ENCODE measurements at regions not wholly inside any gene's neighbourhood (a gene's known extent, or its start where the extent isn't known, plus 50 kb on each side); places are given as distances from the start of the nearest gene placed in this dataset.

DNA sequence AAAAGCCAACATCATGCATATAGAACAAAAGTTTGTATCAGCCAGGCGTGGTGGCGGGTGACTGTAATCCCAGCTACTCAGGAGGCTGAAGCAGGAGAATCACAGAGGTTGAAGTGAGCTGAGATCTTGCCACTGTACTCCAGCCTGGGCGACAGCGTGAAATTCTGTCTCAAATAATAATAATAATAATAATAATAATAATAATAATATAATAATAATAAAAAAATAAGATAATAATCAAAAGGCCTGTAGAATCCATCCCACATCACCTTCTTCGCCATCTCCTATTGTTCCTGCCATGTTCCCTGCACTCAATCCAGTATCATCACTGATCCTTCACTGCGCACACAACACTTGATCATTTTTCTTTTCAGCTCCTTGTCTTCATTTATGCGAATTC lies 619.3 kb upstream of the ADARB2 start:
- Histone ChIP-seq H3K27me3 (ENCODE audit: control insufficient read depth in 3 of 3, insufficient read depth in 3 of 3, low read depth in 1 of 3, low read length in 3 of 3) (no peaks in the 10 kb centered on the region), H2BK12ac (ENCODE audit: low read length) (no peak overlapping the region), H3K36me3 (replicated peaks in 1 of 2; ENCODE audit: control insufficient read depth in 2 of 2, insufficient read depth in 2 of 2, low read length in 2 of 2) (no peaks in the 10 kb centered on the region), H2BK120ac (ENCODE audit: low read depth, low read length) (no peak overlapping the region), H3K23ac (ENCODE audit: low read depth, low read length, poor library complexity) (no peak overlapping the region), H2BK15ac (ENCODE audit: low read length) (no peak overlapping the region), H3K9me3 (replicated peaks in 1 of 2; ENCODE audit: control insufficient read depth in 2 of 2, insufficient read depth in 1 of 2, low read depth in 1 of 2, low read length in 2 of 2) (no peaks in the 10 kb centered on the region), H2AK5ac (ENCODE audit: low read depth, low read length) (no peak overlapping the region), H3K9ac (ENCODE audit: low read depth, low read length, poor library complexity) (no peak overlapping the region), H4K8ac (ENCODE audit: low read depth, low read length) (no peak overlapping the region), H3K4ac (ENCODE audit: low read length) (no peak overlapping the region), H3K14ac (ENCODE audit: low read length) (no peak overlapping the region), H3K79me1 (ENCODE audit: low read depth, low read length) (no peaks in the 10 kb centered on the region), H3K4me1 (ENCODE audit: control insufficient read depth in 2 of 2, insufficient read depth in 1 of 2, low read depth in 1 of 2, low read length in 2 of 2) (peaks cover 0 to 2% of the 10 kb centered on the region in 2 donors), H3K18ac (ENCODE audit: low read length) (no peak overlapping the region), H3K4me2 (ENCODE audit: insufficient read depth, low read length, poor library complexity, severe bottlenecking) (no peak overlapping the region), H3K4me3 (ENCODE audit: low read length in 2 of 2) (no peak overlapping the region), H2AFZ (ENCODE audit: low read length) (no peak overlapping the region), H2BK5ac (ENCODE audit: low read length) (no peak overlapping the region), H3K27ac (replicated peaks; ENCODE audit: low read length) (no peak overlapping the region), H4K91ac (ENCODE audit: low read depth, low read length, poor library complexity) (no peak overlapping the region)
- no peak for DNase-seq (ENCODE audit: low spot score)
- no CpG with 5 or more reads among the region's 7 CpGs for WGBS, 2 donors (ENCODE audit: extremely low coverage in 2 of 2, insufficient read length in 2 of 2, insufficient replicate concordance in 1 of 2)

DNA sequence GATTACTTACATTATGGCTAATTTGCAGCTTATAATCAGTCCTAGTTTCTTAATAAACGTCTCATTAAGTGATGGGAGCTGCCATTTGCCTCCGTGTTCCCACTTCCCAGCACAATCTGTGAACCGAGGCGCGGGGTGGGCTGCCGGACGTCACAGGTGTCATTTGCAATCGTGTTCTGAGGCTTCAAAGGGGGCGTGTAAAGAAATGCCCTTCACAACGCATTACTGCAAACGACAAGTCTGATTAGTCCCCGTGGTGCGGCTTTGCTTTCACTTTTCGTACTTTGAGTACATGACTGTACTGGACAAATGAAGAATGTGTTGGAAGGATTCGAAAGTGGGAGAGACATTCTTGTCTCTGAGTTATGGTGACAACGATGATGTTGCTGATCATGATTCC lies 614.2 kb upstream of the ADARB2 start:
- no peak overlapping the region for H2BK5ac ChIP-seq (ENCODE audit: low read length)
- H3K14ac ChIP-seq (ENCODE audit: low read length) = no peak overlapping the region
- H3K9ac ChIP-seq (ENCODE audit: low read depth, low read length, poor library complexity) = no peak overlapping the region
- H3K79me1 ChIP-seq (ENCODE audit: low read depth, low read length) = no peaks in the 10 kb centered on the region
- no peak overlapping the region for H4K8ac ChIP-seq (ENCODE audit: low read depth, low read length)
- no peak overlapping the region for H2BK15ac ChIP-seq (ENCODE audit: low read length)
- H2BK120ac ChIP-seq (ENCODE audit: low read depth, low read length) = no peak overlapping the region
- H3K27ac ChIP-seq (replicated peaks; ENCODE audit: low read length) = no peak overlapping the region
- no peak overlapping the region for H4K91ac ChIP-seq (ENCODE audit: low read depth, low read length, poor library complexity)
- no peak overlapping the region for H2BK12ac ChIP-seq (ENCODE audit: low read length)
- H3K4me1 ChIP-seq (ENCODE audit: control insufficient read depth in 2 of 2, insufficient read depth in 1 of 2, low read depth in 1 of 2, low read length in 2 of 2) = peaks cover 0 to 2% of the 10 kb centered on the region in 2 donors
- no peak overlapping the region for H2AFZ ChIP-seq (ENCODE audit: low read length)
- H3K9me3 ChIP-seq (replicated peaks in 1 of 2; ENCODE audit: control insufficient read depth in 2 of 2, insufficient read depth in 1 of 2, low read depth in 1 of 2, low read length in 2 of 2) = no peaks in the 10 kb centered on the region
- no peak overlapping the region for H3K4me3 ChIP-seq (ENCODE audit: low read length in 2 of 2)
- no peaks in the 10 kb centered on the region for H3K27me3 ChIP-seq (ENCODE audit: control insufficient read depth in 3 of 3, insufficient read depth in 3 of 3, low read depth in 1 of 3, low read length in 3 of 3)
- DNase-seq (ENCODE audit: low spot score) = no peak
- H2AK5ac ChIP-seq (ENCODE audit: low read depth, low read length) = no peak overlapping the region
- WGBS, 2 donors (ENCODE audit: extremely low coverage in 2 of 2, insufficient read length in 2 of 2, insufficient replicate concordance in 1 of 2) = no CpG with 5 or more reads among the region's 16 CpGs
- H3K18ac ChIP-seq (ENCODE audit: low read length) = no peak overlapping the region
- no peaks in the 10 kb centered on the region for H3K36me3 ChIP-seq (replicated peaks in 1 of 2; ENCODE audit: control insufficient read depth in 2 of 2, insufficient read depth in 2 of 2, low read length in 2 of 2)
- H3K4ac ChIP-seq (ENCODE audit: low read length) = no peak overlapping the region
- no peak overlapping the region for H3K4me2 ChIP-seq (ENCODE audit: insufficient read depth, low read length, poor library complexity, severe bottlenecking)
- no peak overlapping the region for H3K23ac ChIP-seq (ENCODE audit: low read depth, low read length, poor library complexity)

DNA sequence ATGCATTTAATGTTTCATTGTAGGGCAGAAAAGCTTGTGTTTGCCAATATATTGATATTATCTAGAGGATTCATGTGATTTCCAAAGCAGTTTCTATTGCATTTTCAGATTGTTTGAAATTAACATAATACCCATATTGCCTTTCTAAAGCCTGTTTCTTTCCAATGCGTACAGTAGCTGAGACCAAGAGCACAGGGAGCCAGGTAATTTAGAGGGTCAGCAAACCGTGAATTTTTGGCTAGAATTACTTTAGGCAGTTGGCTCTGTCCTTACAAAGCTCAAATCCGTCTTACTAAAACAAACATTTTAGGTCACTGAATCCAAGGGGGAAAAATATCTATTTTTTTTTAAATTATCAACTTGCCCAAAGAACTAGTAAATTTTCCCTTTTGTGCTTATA lies 604.9 kb upstream of the ADARB2 start:
- no peak overlapping the region for H3K4me3 ChIP-seq (ENCODE audit: low read length in 2 of 2)
- H2AFZ ChIP-seq (ENCODE audit: low read length) = no peak overlapping the region
- WGBS, 2 donors (ENCODE audit: extremely low coverage in 2 of 2, insufficient read length in 2 of 2, insufficient replicate concordance in 1 of 2) = no CpG with 5 or more reads among the region's 3 CpGs
- no peak overlapping the region for H3K9ac ChIP-seq (ENCODE audit: low read depth, low read length, poor library complexity)
- H3K27ac ChIP-seq (replicated peaks; ENCODE audit: low read length) = no peak overlapping the region
- no peaks in the 10 kb centered on the region for H3K36me3 ChIP-seq (replicated peaks in 1 of 2; ENCODE audit: control insufficient read depth in 2 of 2, insufficient read depth in 2 of 2, low read length in 2 of 2)
- no peaks in the 10 kb centered on the region for H3K79me1 ChIP-seq (ENCODE audit: low read depth, low read length)
- H2BK5ac ChIP-seq (ENCODE audit: low read length) = no peak overlapping the region
- H2BK12ac ChIP-seq (ENCODE audit: low read length) = no peak overlapping the region
- no peaks in the 10 kb centered on the region for H3K9me3 ChIP-seq (replicated peaks in 1 of 2; ENCODE audit: control insufficient read depth in 2 of 2, insufficient read depth in 1 of 2, low read depth in 1 of 2, low read length in 2 of 2)
- no peak overlapping the region for H3K14ac ChIP-seq (ENCODE audit: low read length)
- H4K91ac ChIP-seq (ENCODE audit: low read depth, low read length, poor library complexity) = no peak overlapping the region
- no peak overlapping the region for H2BK120ac ChIP-seq (ENCODE audit: low read depth, low read length)
- no peaks in the 10 kb centered on the region for H3K27me3 ChIP-seq (ENCODE audit: control insufficient read depth in 3 of 3, insufficient read depth in 3 of 3, low read depth in 1 of 3, low read length in 3 of 3)
- H2BK15ac ChIP-seq (ENCODE audit: low read length) = no peak overlapping the region
- H3K23ac ChIP-seq (ENCODE audit: low read depth, low read length, poor library complexity) = no peak overlapping the region
- no peak overlapping the region for H4K8ac ChIP-seq (ENCODE audit: low read depth, low read length)
- DNase-seq (ENCODE audit: low spot score) = no peak
- no peak overlapping the region for H3K4me2 ChIP-seq (ENCODE audit: insufficient read depth, low read length, poor library complexity, severe bottlenecking)
- H2AK5ac ChIP-seq (ENCODE audit: low read depth, low read length) = no peak overlapping the region
- H3K4ac ChIP-seq (ENCODE audit: low read length) = no peak overlapping the region
- peaks cover 0 to 1% of the 10 kb centered on the region in 2 donors for H3K4me1 ChIP-seq (ENCODE audit: control insufficient read depth in 2 of 2, insufficient read depth in 1 of 2, low read depth in 1 of 2, low read length in 2 of 2)
- H3K18ac ChIP-seq (ENCODE audit: low read length) = no peak overlapping the region

DNA sequence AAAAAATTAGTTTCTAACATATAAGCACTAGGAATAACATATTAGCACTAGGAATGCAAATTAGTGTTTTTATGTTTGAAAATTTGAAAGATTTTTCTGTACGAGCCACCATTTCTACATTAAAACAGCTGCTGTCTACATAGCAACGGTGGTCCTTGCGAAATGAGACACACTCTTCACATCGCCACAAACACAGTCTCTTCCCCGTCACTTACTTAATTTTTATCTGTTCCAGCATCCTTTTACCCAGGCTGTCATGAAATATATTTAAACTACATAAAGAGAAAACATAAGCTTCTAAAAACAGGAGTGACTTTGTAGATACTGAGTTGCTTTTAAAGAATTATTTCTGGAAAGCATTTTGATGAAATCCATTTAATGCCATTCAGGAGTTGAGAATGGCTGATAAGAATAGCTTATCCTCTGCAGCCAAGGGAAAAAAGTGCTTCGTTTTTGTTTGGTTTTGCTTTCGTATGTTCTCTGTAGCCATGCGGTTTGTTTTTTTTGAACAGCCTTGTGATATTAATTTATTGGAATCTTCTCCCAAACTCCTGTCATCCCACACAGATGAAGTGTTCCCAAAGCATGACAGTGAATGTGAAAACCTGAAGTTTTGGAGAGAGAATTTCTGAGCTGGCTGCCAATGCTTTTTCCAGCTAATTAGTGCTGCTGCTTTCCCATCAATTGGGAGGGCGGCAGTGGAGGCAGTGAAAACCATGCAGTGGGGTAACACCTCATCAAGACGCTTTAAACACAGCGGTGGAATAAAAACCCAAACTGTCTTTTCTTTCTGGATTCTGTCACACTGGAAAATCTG lies 603.7 kb upstream of the ADARB2 start:
- no peak overlapping the region for H3K14ac ChIP-seq (ENCODE audit: low read length)
- peaks cover 0 to 1% of the 10 kb centered on the region in 2 donors for H3K4me1 ChIP-seq (ENCODE audit: control insufficient read depth in 2 of 2, insufficient read depth in 1 of 2, low read depth in 1 of 2, low read length in 2 of 2)
- H3K36me3 ChIP-seq (replicated peaks in 1 of 2; ENCODE audit: control insufficient read depth in 2 of 2, insufficient read depth in 2 of 2, low read length in 2 of 2) = no peaks in the 10 kb centered on the region
- H2AK5ac ChIP-seq (ENCODE audit: low read depth, low read length) = no peak overlapping the region
- H3K18ac ChIP-seq (ENCODE audit: low read length) = no peak overlapping the region
- no peak overlapping the region for H4K91ac ChIP-seq (ENCODE audit: low read depth, low read length, poor library complexity)
- H3K9ac ChIP-seq (ENCODE audit: low read depth, low read length, poor library complexity) = no peak overlapping the region
- no peak overlapping the region for H3K4ac ChIP-seq (ENCODE audit: low read length)
- no CpG with 5 or more reads among the region's 11 CpGs for whole genome bisulfite sequencing, 2 donors (ENCODE audit: extremely low coverage in 2 of 2, insufficient read length in 2 of 2, insufficient replicate concordance in 1 of 2)
- DNase-seq (ENCODE audit: low spot score) = no peak
- no peak overlapping the region for H3K23ac ChIP-seq (ENCODE audit: low read depth, low read length, poor library complexity)
- peak overlapping the region; percentile 46 for H3K27ac ChIP-seq (replicated peaks; ENCODE audit: low read length)
- peak overlapping the region; percentile 14 for H3K4me2 ChIP-seq (ENCODE audit: insufficient read depth, low read length, poor library complexity, severe bottlenecking)
- no peaks in the 10 kb centered on the region for H3K79me1 ChIP-seq (ENCODE audit: low read depth, low read length)
- no peak overlapping the region for H2BK12ac ChIP-seq (ENCODE audit: low read length)
- no peaks in the 10 kb centered on the region for H3K9me3 ChIP-seq (replicated peaks in 1 of 2; ENCODE audit: control insufficient read depth in 2 of 2, insufficient read depth in 1 of 2, low read depth in 1 of 2, low read length in 2 of 2)
- H2BK5ac ChIP-seq (ENCODE audit: low read length) = no peak overlapping the region
- no peak overlapping the region for H3K4me3 ChIP-seq (ENCODE audit: low read length in 2 of 2)
- peak overlapping the region; percentile 39 for H2AFZ ChIP-seq (ENCODE audit: low read length)
- H2BK15ac ChIP-seq (ENCODE audit: low read length) = no peak overlapping the region
- no peak overlapping the region for H2BK120ac ChIP-seq (ENCODE audit: low read depth, low read length)
- no peaks in the 10 kb centered on the region for H3K27me3 ChIP-seq (ENCODE audit: control insufficient read depth in 3 of 3, insufficient read depth in 3 of 3, low read depth in 1 of 3, low read length in 3 of 3)
- no peak overlapping the region for H4K8ac ChIP-seq (ENCODE audit: low read depth, low read length)
